DMS79 (cell line): ENCODE measurements at regions not wholly inside any gene's neighbourhood (a gene's known extent, or its start where the extent isn't known, plus 50 kb on each side); places are given as distances from the start of the nearest gene placed in this dataset.

ENCODE experiments used
- DNase-seq: peaks from one replicate; lab custom pipeline; 2025; lab: John Stamatoyannopoulos, UW

- no peak for DNase-seq
These were observed 690.7 kb downstream of the KCNJ3 start for GRCh38 chr2:155389224-155389623.

GRCh38 chr2:155384555-155385123 lies 686.1 kb downstream of the KCNJ3 start:
- no peak for DNase-seq

GRCh38 chr2:155382776-155383175 lies 684.3 kb downstream of the KCNJ3 start:
- no peak for DNase-seq

GRCh38 chr2:155381436-155381835 lies 682.9 kb downstream of the KCNJ3 start:
- no peak for DNase-seq

- DNase-seq: no peak
These were observed 681.0 kb downstream of the KCNJ3 start for GRCh38 chr2:155379494-155379893.

GRCh38 chr2:155377931-155378444 lies 679.5 kb downstream of the KCNJ3 start:
- DNase-seq: no peak

- no peak for DNase-seq
These were observed 678.8 kb downstream of the KCNJ3 start for GRCh38 chr2:155377266-155377680.

GRCh38 chr2:155372969-155373368 lies 674.5 kb downstream of the KCNJ3 start:
- no peak for DNase-seq

- DNase-seq: no peak
These were observed 670.4 kb downstream of the KCNJ3 start for GRCh38 chr2:155368934-155369333.

- no peak for DNase-seq
These were observed 666.3 kb downstream of the KCNJ3 start for GRCh38 chr2:155364766-155365165.

- no peak for DNase-seq
These were observed 664.9 kb downstream of the KCNJ3 start for GRCh38 chr2:155363349-155363888.

GRCh38 chr2:155357172-155357571 lies 658.7 kb downstream of the KCNJ3 start:
- no peak for DNase-seq

- DNase-seq: no peak
These were observed 657.8 kb downstream of the KCNJ3 start for GRCh38 chr2:155356250-155356649.

GRCh38 chr2:155350783-155351580 lies 652.5 kb downstream of the KCNJ3 start:
- no peak for DNase-seq

- DNase-seq: no peak
These were observed 633.5 kb downstream of the KCNJ3 start for GRCh38 chr2:155332016-155332415.

GRCh38 chr2:155320236-155320635 lies 621.7 kb downstream of the KCNJ3 start:
- DNase-seq: no peak

GRCh38 chr2:155318710-155319109 lies 620.2 kb downstream of the KCNJ3 start:
- DNase-seq: no peak

GRCh38 chr2:155315768-155316167 lies 617.3 kb downstream of the KCNJ3 start:
- DNase-seq: no peak

GRCh38 chr2:155310589-155310988 lies 612.1 kb downstream of the KCNJ3 start:
- DNase-seq: no peak

GRCh38 chr2:155309483-155309882 lies 611.0 kb downstream of the KCNJ3 start:
- DNase-seq: no peak

GRCh38 chr2:155308367-155309009 lies 610.0 kb downstream of the KCNJ3 start:
- no peak for DNase-seq

- no peak for DNase-seq
These were observed 602.7 kb downstream of the KCNJ3 start for GRCh38 chr2:155301221-155301620.

GRCh38 chr2:155298001-155298400 lies 599.5 kb downstream of the KCNJ3 start:
- no peak for DNase-seq
